ENCODE measurements at regions not wholly inside any gene's neighbourhood (a gene's known extent, or its start where the extent isn't known, plus 50 kb on each side); places are given as distances from the start of the nearest gene placed in this dataset.

GRCh38 chr3:112693186-112693585, 52.2 kb upstream of the CCDC80 start:
- no peak overlapping the region for H3K27ac ChIP-seq (replicated peaks in 1 of 4)
- H3K27me3 ChIP-seq, result no peaks in the 10 kb centered on the region
- peaks cover 0 to 25% (median 22%) of the 10 kb centered on the region in 4 donors for H3K4me1 ChIP-seq
- H3K4me3 ChIP-seq, result no peak overlapping the region
- no CpG with 5 or more reads among the region's 4 CpGs for WGBS
- no peak for DNase-seq (ENCODE audit: extremely low spot score)
- intact Hi-C loops (cut with DNase I), result loop anchor here (10.0 kb wide), 1 partner anchor 48 kb away; the partner anchor contains the start of gene CCDC80
- no peaks in the 10 kb centered on the region for H3K36me3 ChIP-seq
- no peaks in the 10 kb centered on the region for H3K9me3 ChIP-seq
- TF ChIP-seq POLR2A (IDR thresholded peaks at IDR 0.05; ENCODE audit: low read depth) (no peak), CTCF (IDR thresholded peaks at IDR 0.05) (no peak), EP300 (IDR thresholded peaks at IDR 0.05) (no peak), POLR2AphosphoS5 (IDR thresholded peaks at IDR 0.05) (no peak)
